ENCODE measurements at regions not wholly inside any gene's neighbourhood (a gene's known extent, or its start where the extent isn't known, plus 50 kb on each side); places are given as distances from the start of the nearest gene placed in this dataset.

- WGBS, 2 donors: 98 to 100% methylated on average over 3 of the region's 3 CpGs
- intact Hi-C loops (cut with DNase I): no loop called here
- no peaks in the 10 kb centered on the region for H3K9me3 ChIP-seq
- H3K27ac ChIP-seq: no peak overlapping the region
- no peak for TF ChIP-seq POLR2A (IDR thresholded peaks at IDR 0.05)
- TF ChIP-seq, protein P1, sequence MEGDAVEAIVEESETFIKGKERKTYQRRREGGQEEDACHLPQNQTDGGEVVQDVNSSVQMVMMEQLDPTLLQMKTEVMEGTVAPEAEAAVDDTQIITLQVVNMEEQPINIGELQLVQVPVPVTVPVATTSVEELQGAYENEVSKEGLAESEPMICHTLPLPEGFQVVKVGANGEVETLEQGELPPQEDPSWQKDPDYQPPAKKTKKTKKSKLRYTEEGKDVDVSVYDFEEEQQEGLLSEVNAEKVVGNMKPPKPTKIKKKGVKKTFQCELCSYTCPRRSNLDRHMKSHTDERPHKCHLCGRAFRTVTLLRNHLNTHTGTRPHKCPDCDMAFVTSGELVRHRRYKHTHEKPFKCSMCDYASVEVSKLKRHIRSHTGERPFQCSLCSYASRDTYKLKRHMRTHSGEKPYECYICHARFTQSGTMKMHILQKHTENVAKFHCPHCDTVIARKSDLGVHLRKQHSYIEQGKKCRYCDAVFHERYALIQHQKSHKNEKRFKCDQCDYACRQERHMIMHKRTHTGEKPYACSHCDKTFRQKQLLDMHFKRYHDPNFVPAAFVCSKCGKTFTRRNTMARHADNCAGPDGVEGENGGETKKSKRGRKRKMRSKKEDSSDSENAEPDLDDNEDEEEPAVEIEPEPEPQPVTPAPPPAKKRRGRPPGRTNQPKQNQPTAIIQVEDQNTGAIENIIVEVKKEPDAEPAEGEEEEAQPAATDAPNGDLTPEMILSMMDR (IDR thresholded peaks at IDR 0.05): no peak
- peaks cover under 1 to 17% of the 10 kb centered on the region in 2 donors for H3K4me1 ChIP-seq
- H3K27me3 ChIP-seq: no peaks in the 10 kb centered on the region
- DNase-seq: no peak
- H3K4me3 ChIP-seq (replicated peaks in 1 of 3): no peak overlapping the region
- no peaks in the 10 kb centered on the region for H3K36me3 ChIP-seq
These were observed 102.9 kb downstream of the RPL27A start for GRCh38 chr11:8785457-8785856.

- intact Hi-C loops (cut with DNase I): no loop called here
- TF ChIP-seq, protein P1 (IDR thresholded peaks at IDR 0.05): no peak
- TF ChIP-seq POLR2A (IDR thresholded peaks at IDR 0.05): no peak
- H3K27ac ChIP-seq: no peak overlapping the region
These were observed 103.4 kb downstream of the RPL27A start for GRCh38 chr11:8785998-8786397.

GRCh38 chr11:8786933-8787332, 104.3 kb downstream of the RPL27A start:
- H3K4me3 ChIP-seq (replicated peaks in 1 of 3): no peak overlapping the region
- no peak for DNase-seq
- TF ChIP-seq POLR2A (IDR thresholded peaks at IDR 0.05): no peak
- TF ChIP-seq, protein P1 (IDR thresholded peaks at IDR 0.05): no peak
- no peaks in the 10 kb centered on the region for H3K27me3 ChIP-seq
- WGBS, 2 donors: 96 to 97% methylated on average over 1 of the region's 1 CpG
- no peaks in the 10 kb centered on the region for H3K36me3 ChIP-seq
- intact Hi-C loops (cut with DNase I): no loop called here
- H3K9me3 ChIP-seq: no peaks in the 10 kb centered on the region
- H3K4me1 ChIP-seq: peaks cover 9 to 25% of the 10 kb centered on the region in 2 donors
- no peak overlapping the region for H3K27ac ChIP-seq

More at GRCh38 chr11:8785998-8786397, 103.4 kb downstream of the RPL27A start:
- H3K36me3 ChIP-seq: no peaks in the 10 kb centered on the region
- H3K9me3 ChIP-seq: no peaks in the 10 kb centered on the region
- H3K27me3 ChIP-seq: no peaks in the 10 kb centered on the region
- 87 to 92% methylated on average over 2 of the region's 2 CpGs for WGBS, 2 donors
- no peak for DNase-seq
- H3K4me3 ChIP-seq (replicated peaks in 1 of 3): no peak overlapping the region
- peaks cover 6 to 22% of the 10 kb centered on the region in 2 donors for H3K4me1 ChIP-seq

- Histone ChIP-seq H3K4me3 (replicated peaks in 1 of 3) (no peak overlapping the region), H3K36me3 (no peaks in the 10 kb centered on the region), H3K4me1 (peaks cover 9 to 25% of the 10 kb centered on the region in 2 donors), H3K27ac (no peak overlapping the region), H3K27me3 (no peaks in the 10 kb centered on the region), H3K9me3 (no peaks in the 10 kb centered on the region)
- peak; percentile 30 to 46 for DNase-seq
- WGBS, 2 donors: 61 to 65% methylated on average over 7 of the region's 7 CpGs
- TF ChIP-seq, protein P1 (IDR thresholded peaks at IDR 0.05): no peak
- no peak for TF ChIP-seq POLR2A (IDR thresholded peaks at IDR 0.05)
- intact Hi-C loops (cut with DNase I): no loop called here
These were observed 104.8 kb downstream of the RPL27A start for GRCh38 chr11:8787372-8787771.

GRCh38 chr11:8788616-8789015, 106.0 kb downstream of the RPL27A start:
- DNase-seq: no peak
- TF ChIP-seq POLR2A (IDR thresholded peaks at IDR 0.05): no peak
- TF ChIP-seq, protein P1 (IDR thresholded peaks at IDR 0.05): no peak
- Histone ChIP-seq H3K27ac (no peak overlapping the region), H3K4me1 (peaks cover 9 to 25% of the 10 kb centered on the region in 2 donors), H3K4me3 (replicated peaks in 1 of 3) (no peak overlapping the region), H3K27me3 (no peaks in the 10 kb centered on the region), H3K9me3 (no peaks in the 10 kb centered on the region), H3K36me3 (no peaks in the 10 kb centered on the region)
- intact Hi-C loops (cut with DNase I): no loop called here
- WGBS, 2 donors: 95 to 98% methylated on average over 2 of the region's 2 CpGs
